ENCODE measurements at regions not wholly inside any gene's neighbourhood (a gene's known extent, or its start where the extent isn't known, plus 50 kb on each side); places are given as distances from the start of the nearest gene placed in this dataset.
A peak's percentile ranks its signal among the peaks of the same experiment; 100 is the strongest.
"Not testable (repeated sequence)": the region's sequence is repeated elsewhere in the genome, so short reads cannot be mapped to it uniquely, and the experiment has no call there.

- in situ Hi-C loops (cut with HindIII; ENCODE audit: low pct_ligation_motif_present, low pct_unique_long_range_greater_than_20kb, low sequenced_read_pairs): no loop called here
- no peak for DNase-seq
These were observed 84.1 kb upstream of the MYRIP start for GRCh38 chr3:39725321-39725720.

GRCh38 chr3:39727415-39727814 lies 82.0 kb upstream of the MYRIP start:
- in situ Hi-C loops (cut with HindIII; ENCODE audit: low pct_ligation_motif_present, low pct_unique_long_range_greater_than_20kb, low sequenced_read_pairs): no loop called here

GRCh38 chr3:39733804-39734203 lies 75.6 kb upstream of the MYRIP start:
- in situ Hi-C loops (cut with HindIII; ENCODE audit: low pct_ligation_motif_present, low pct_unique_long_range_greater_than_20kb, low sequenced_read_pairs): no loop called here
- DNase-seq: no peak

More at GRCh38 chr3:39727415-39727814, 82.0 kb upstream of the MYRIP start:
- peak; percentile 7 for DNase-seq

- DNase-seq; in situ Hi-C loops (cut with HindIII; ENCODE audit: low pct_ligation_motif_present, low pct_unique_long_range_greater_than_20kb, low sequenced_read_pairs): not testable (repeated sequence)
These were observed 69.8 kb upstream of the MYRIP start for GRCh38 chr3:39739658-39740057.

GRCh38 chr3:39744746-39745145 lies 64.7 kb upstream of the MYRIP start:
- in situ Hi-C loops (cut with HindIII; ENCODE audit: low pct_ligation_motif_present, low pct_unique_long_range_greater_than_20kb, low sequenced_read_pairs): no loop called here

GRCh38 chr3:39748002-39748401 lies 61.4 kb upstream of the MYRIP start:
- in situ Hi-C loops (cut with HindIII; ENCODE audit: low pct_ligation_motif_present, low pct_unique_long_range_greater_than_20kb, low sequenced_read_pairs): no loop called here
- DNase-seq: no peak

More at GRCh38 chr3:39744746-39745145, 64.7 kb upstream of the MYRIP start:
- DNase-seq: no peak

GRCh38 chr3:39748763-39749162 lies 60.6 kb upstream of the MYRIP start:
- DNase-seq: no peak
- in situ Hi-C loops (cut with HindIII; ENCODE audit: low pct_ligation_motif_present, low pct_unique_long_range_greater_than_20kb, low sequenced_read_pairs): no loop called here

GRCh38 chr3:39750712-39751111 lies 58.7 kb upstream of the MYRIP start:
- DNase-seq: no peak
- in situ Hi-C loops (cut with HindIII; ENCODE audit: low pct_ligation_motif_present, low pct_unique_long_range_greater_than_20kb, low sequenced_read_pairs): no loop called here

GRCh38 chr3:39751286-39751685 lies 58.1 kb upstream of the MYRIP start:
- in situ Hi-C loops (cut with HindIII; ENCODE audit: low pct_ligation_motif_present, low pct_unique_long_range_greater_than_20kb, low sequenced_read_pairs): no loop called here
- DNase-seq: no peak

- in situ Hi-C loops (cut with HindIII; ENCODE audit: low pct_ligation_motif_present, low pct_unique_long_range_greater_than_20kb, low sequenced_read_pairs): no loop called here
- no peak for DNase-seq
These were observed 57.3 kb upstream of the MYRIP start for GRCh38 chr3:39752019-39752637.

GRCh38 chr3:39752751-39753150 lies 56.7 kb upstream of the MYRIP start:
- in situ Hi-C loops (cut with HindIII; ENCODE audit: low pct_ligation_motif_present, low pct_unique_long_range_greater_than_20kb, low sequenced_read_pairs): no loop called here
- DNase-seq: no peak

- in situ Hi-C loops (cut with HindIII; ENCODE audit: low pct_ligation_motif_present, low pct_unique_long_range_greater_than_20kb, low sequenced_read_pairs): no loop called here
- DNase-seq: no peak
These were observed 56.0 kb upstream of the MYRIP start for GRCh38 chr3:39753391-39753790.

GRCh38 chr3:39754549-39754948 lies 54.9 kb upstream of the MYRIP start:
- DNase-seq: no peak
- in situ Hi-C loops (cut with HindIII; ENCODE audit: low pct_ligation_motif_present, low pct_unique_long_range_greater_than_20kb, low sequenced_read_pairs): no loop called here

- DNase-seq: no peak
- in situ Hi-C loops (cut with HindIII; ENCODE audit: low pct_ligation_motif_present, low pct_unique_long_range_greater_than_20kb, low sequenced_read_pairs): no loop called here
These were observed 54.3 kb upstream of the MYRIP start for GRCh38 chr3:39755100-39755499.

GRCh38 chr3:39757307-39757706 lies 52.1 kb upstream of the MYRIP start:
- no peak for DNase-seq
- in situ Hi-C loops (cut with HindIII; ENCODE audit: low pct_ligation_motif_present, low pct_unique_long_range_greater_than_20kb, low sequenced_read_pairs): no loop called here
